Hepatocyte (in vitro differentiated cells): ENCODE measurements at regions not wholly inside any gene's neighbourhood (a gene's known extent, or its start where the extent isn't known, plus 50 kb on each side); places are given as distances from the start of the nearest gene placed in this dataset.

Experiments used
- CTCF ChIP-seq: fragments of 200-600 bp; sonication (generic); IDR thresholded peaks from 2 replicates; pipeline ENCODE4 v1.5.1; 2016; ENCODE audit warnings: antibody characterized with exemption, mild to moderate bottlenecking; ENCODE audit not compliant: poor library complexity
- EZH2 ChIP-seq: fragments of 200-600 bp; sonication (generic); IDR thresholded peaks from 2 replicates; pipeline ENCODE4 v1.6.1; 2016; ENCODE audit warnings: antibody characterized with exemption, mild to moderate bottlenecking, borderline replicate concordance

GRCh38 chr7:142349670-142350405, 92.0 kb upstream of the PRSS58 start:
- no peak for TF ChIP-seq CTCF
- no peak for TF ChIP-seq EZH2
